DOHH2 (cell line): ENCODE measurements at regions not wholly inside any gene's neighbourhood (a gene's known extent, or its start where the extent isn't known, plus 50 kb on each side); places are given as distances from the start of the nearest gene placed in this dataset.

Experiments used
- H3F3A ChIP-seq: fragments of 200-600 bp; sonication (generic), shearing (Covaris generic); 2 replicates; pipeline ENCODE4 v1.6.0; 2016; ENCODE audit warnings: antibody characterized with exemption, mild to moderate bottlenecking; ENCODE audit not compliant: control insufficient read depth, insufficient read depth
- H3K27ac ChIP-seq: fragments of 200-600 bp; sonication (generic); 2 replicates; pipeline ENCODE4 v1.5.1; 2014; ENCODE audit warnings: low read depth, mild to moderate bottlenecking, low read length, moderate library complexity
- H3K27me3 ChIP-seq: fragments of 200-600 bp; sonication (generic); 2 replicates; pipeline ENCODE4 v1.6.1; 2014; ENCODE audit warnings: mild to moderate bottlenecking, low read length, mixed read lengths; ENCODE audit not compliant: control insufficient read depth
- H3K36me3 ChIP-seq: fragments of 200-600 bp; sonication (generic); 2 replicates; pipeline ENCODE4 v1.6.1; 2014; ENCODE audit warnings: mild to moderate bottlenecking, low read length, moderate library complexity, mixed read lengths; ENCODE audit not compliant: control insufficient read depth
- H3K4me1 ChIP-seq: fragments of 200-600 bp; sonication (generic); 2 replicates; pipeline ENCODE4 v1.6.1; 2014; ENCODE audit warnings: mild to moderate bottlenecking, low read length, mixed read lengths; ENCODE audit not compliant: control insufficient read depth
- H3K4me2 ChIP-seq: fragments of 200-600 bp; sonication (generic); 2 replicates; pipeline ENCODE4 v1.6.0; 2014; ENCODE audit warnings: mild to moderate bottlenecking, low read length, moderate library complexity
- H3K4me3 ChIP-seq: fragments of 200-600 bp; sonication (generic); 2 replicates; pipeline ENCODE4 v1.5.1; 2014; ENCODE audit warnings: mild to moderate bottlenecking, low read length, mixed read lengths
- H3K79me2 ChIP-seq: fragments of 200-600 bp; sonication (generic); 2 replicates; pipeline ENCODE4 v1.6.1; 2014; ENCODE audit warnings: mild to moderate bottlenecking, low read length, mixed read lengths; ENCODE audit not compliant: control insufficient read depth
- H3K9me2 ChIP-seq: fragments of 200-600 bp; sonication (generic); replicated peaks from 2 replicates; pipeline ENCODE4 v1.6.1; 2014; ENCODE audit warnings: mild to moderate bottlenecking, low read length, mixed read lengths; ENCODE audit not compliant: control insufficient read depth
- H3K9me3 ChIP-seq: fragments of 200-600 bp; sonication (generic); 2 replicates; pipeline ENCODE4 v1.6.1; 2014; ENCODE audit warnings: antibody characterized with exemption, low read length, mixed read lengths; ENCODE audit not compliant: control insufficient read depth, insufficient read depth
- H4K20me1 ChIP-seq: fragments of 200-600 bp; sonication (generic); 2 replicates; pipeline ENCODE4 v1.6.0; 2014; ENCODE audit warnings: low read depth, mild to moderate bottlenecking, antibody characterized with exemption, low read length, moderate library complexity; ENCODE audit not compliant: control insufficient read depth, insufficient read depth
- CTCF ChIP-seq: fragments of 200-600 bp; sonication (generic); IDR thresholded peaks from one replicate; pipeline ENCODE4 v1.5.1; 2014; ENCODE audit warnings: antibody characterized with exemption, mild to moderate bottlenecking, low read depth, low read length; ENCODE audit not compliant: poor library complexity, severe bottlenecking
- EZH2phosphoT487 ChIP-seq: fragments of 200-600 bp; sonication (generic); IDR thresholded peaks from 2 replicates; pipeline ENCODE4 v1.6.1; 2017; ENCODE audit warnings: borderline replicate concordance, mild to moderate bottlenecking, antibody characterized with exemption, low read length, moderate library complexity, mixed read lengths

- H3K79me2 ChIP-seq = no peaks in the 10 kb centered on the region
- H3K27ac ChIP-seq = no peak overlapping the region
- H3K9me2 ChIP-seq = no peaks in the 10 kb centered on the region
- H3F3A ChIP-seq = no peaks in the 10 kb centered on the region
- TF ChIP-seq EZH2phosphoT487 (no peak), CTCF (no peak)
- H4K20me1 ChIP-seq = no peaks in the 10 kb centered on the region
- H3K9me3 ChIP-seq = no peaks in the 10 kb centered on the region
- H3K4me2 ChIP-seq = no peak overlapping the region
- H3K4me3 ChIP-seq = no peak overlapping the region
- no peaks in the 10 kb centered on the region for H3K27me3 ChIP-seq
- H3K4me1 ChIP-seq = no peaks in the 10 kb centered on the region
- H3K36me3 ChIP-seq = no peaks in the 10 kb centered on the region
These were observed 324.4 kb downstream of the ZNF674 start for GRCh38 chrX:46220822-46221221.

- Histone ChIP-seq H3K27ac (no peak overlapping the region), H4K20me1 (no peaks in the 10 kb centered on the region), H3K36me3 (no peaks in the 10 kb centered on the region), H3K9me2 (no peaks in the 10 kb centered on the region), H3K4me2 (no peak overlapping the region), H3F3A (no peaks in the 10 kb centered on the region), H3K4me3 (no peak overlapping the region), H3K27me3 (no peaks in the 10 kb centered on the region), H3K4me1 (no peaks in the 10 kb centered on the region), H3K9me3 (no peaks in the 10 kb centered on the region), H3K79me2 (no peaks in the 10 kb centered on the region)
- no peak for TF ChIP-seq CTCF
- no peak for TF ChIP-seq EZH2phosphoT487
These were observed 326.8 kb downstream of the ZNF674 start for GRCh38 chrX:46218373-46218772.

- Histone ChIP-seq H3K79me2 (no peaks in the 10 kb centered on the region), H3K4me1 (no peaks in the 10 kb centered on the region), H3K36me3 (no peaks in the 10 kb centered on the region), H3K4me2 (no peak overlapping the region), H3K27ac (no peak overlapping the region), H3K9me3 (no peaks in the 10 kb centered on the region), H4K20me1 (no peaks in the 10 kb centered on the region), H3F3A (no peaks in the 10 kb centered on the region), H3K27me3 (no peaks in the 10 kb centered on the region), H3K4me3 (no peak overlapping the region), H3K9me2 (no peaks in the 10 kb centered on the region)
- no peak for TF ChIP-seq EZH2phosphoT487
- TF ChIP-seq CTCF = no peak
These were observed 328.8 kb downstream of the ZNF674 start for GRCh38 chrX:46216406-46216805.

GRCh38 chrX:46211079-46211478, 334.1 kb downstream of the ZNF674 start:
- Histone ChIP-seq H3K27ac (no peak overlapping the region), H3K79me2 (no peaks in the 10 kb centered on the region), H3K36me3 (no peaks in the 10 kb centered on the region), H3K27me3 (no peaks in the 10 kb centered on the region), H3K4me3 (no peak overlapping the region), H4K20me1 (no peaks in the 10 kb centered on the region), H3K9me2 (no peaks in the 10 kb centered on the region), H3K4me1 (no peaks in the 10 kb centered on the region), H3F3A (no peaks in the 10 kb centered on the region), H3K9me3 (no peaks in the 10 kb centered on the region), H3K4me2 (no peak overlapping the region)
- TF ChIP-seq CTCF = no peak
- TF ChIP-seq EZH2phosphoT487 = no peak
